ENCODE measurements at regions not wholly inside any gene's neighbourhood (a gene's known extent, or its start where the extent isn't known, plus 50 kb on each side); places are given as distances from the start of the nearest gene placed in this dataset.

DNA sequence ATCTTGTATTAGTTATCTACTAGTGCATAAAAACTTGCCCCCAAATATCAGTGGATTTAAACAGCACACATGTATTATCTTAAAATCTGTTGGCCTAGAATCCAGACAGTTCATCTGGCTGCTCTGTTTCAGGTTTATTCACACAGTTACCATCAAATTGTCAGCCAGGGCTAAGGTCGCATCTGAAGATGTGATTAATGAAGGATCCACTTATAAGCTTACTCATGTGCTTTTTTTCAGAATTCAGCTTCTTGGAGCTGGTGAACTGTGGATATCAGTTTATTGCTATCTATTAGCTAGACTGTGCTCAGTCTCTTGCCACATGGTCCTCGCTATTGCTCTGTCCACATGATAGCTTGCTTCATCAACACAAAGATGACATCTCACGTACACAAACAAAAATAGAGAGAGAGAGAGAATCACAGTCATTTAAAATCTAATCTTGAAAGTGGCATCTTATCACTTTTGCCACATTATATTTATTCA is 81.5 kb downstream of the PRDM9 start:
- TF ChIP-seq, protein P1, sequence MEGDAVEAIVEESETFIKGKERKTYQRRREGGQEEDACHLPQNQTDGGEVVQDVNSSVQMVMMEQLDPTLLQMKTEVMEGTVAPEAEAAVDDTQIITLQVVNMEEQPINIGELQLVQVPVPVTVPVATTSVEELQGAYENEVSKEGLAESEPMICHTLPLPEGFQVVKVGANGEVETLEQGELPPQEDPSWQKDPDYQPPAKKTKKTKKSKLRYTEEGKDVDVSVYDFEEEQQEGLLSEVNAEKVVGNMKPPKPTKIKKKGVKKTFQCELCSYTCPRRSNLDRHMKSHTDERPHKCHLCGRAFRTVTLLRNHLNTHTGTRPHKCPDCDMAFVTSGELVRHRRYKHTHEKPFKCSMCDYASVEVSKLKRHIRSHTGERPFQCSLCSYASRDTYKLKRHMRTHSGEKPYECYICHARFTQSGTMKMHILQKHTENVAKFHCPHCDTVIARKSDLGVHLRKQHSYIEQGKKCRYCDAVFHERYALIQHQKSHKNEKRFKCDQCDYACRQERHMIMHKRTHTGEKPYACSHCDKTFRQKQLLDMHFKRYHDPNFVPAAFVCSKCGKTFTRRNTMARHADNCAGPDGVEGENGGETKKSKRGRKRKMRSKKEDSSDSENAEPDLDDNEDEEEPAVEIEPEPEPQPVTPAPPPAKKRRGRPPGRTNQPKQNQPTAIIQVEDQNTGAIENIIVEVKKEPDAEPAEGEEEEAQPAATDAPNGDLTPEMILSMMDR (IDR thresholded peaks at IDR 0.05) = no peak
- TF ChIP-seq POLR2A (IDR thresholded peaks at IDR 0.05) = no peak
